Activated naive CD4-positive, alpha-beta T cell (primary cell): ENCODE measurements at regions not wholly inside any gene's neighbourhood (a gene's known extent, or its start where the extent isn't known, plus 50 kb on each side); places are given as distances from the start of the nearest gene placed in this dataset.
"Not testable (repeated sequence)": the region's sequence is repeated elsewhere in the genome, so short reads cannot be mapped to it uniquely, and the experiment has no call there.

ENCODE experiments used
- DNase-seq, 4 experiments: peaks; one replicate each; lab custom pipeline; 2025; lab: John Stamatoyannopoulos, UW

DNA sequence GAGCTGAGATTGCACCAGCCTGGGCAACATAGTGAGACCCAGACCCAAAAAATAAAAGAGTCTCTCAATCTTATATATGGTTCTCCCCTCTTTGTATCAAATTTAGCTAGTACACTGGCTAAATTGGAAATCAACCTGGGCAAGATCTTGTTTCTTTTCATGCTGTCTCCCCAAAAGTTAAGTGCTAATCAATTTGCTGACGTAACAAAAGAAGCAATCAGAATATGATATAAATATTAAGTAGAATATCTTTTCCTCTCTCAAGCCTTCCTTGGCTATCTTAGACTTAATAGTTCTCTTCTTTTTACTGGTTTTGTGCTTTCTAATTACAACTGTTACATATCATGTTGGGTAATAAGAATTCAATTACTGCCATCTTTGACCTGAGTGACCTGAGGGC is 258.9 kb downstream of the KCNRG start:
- no peak for DNase-seq

DNA sequence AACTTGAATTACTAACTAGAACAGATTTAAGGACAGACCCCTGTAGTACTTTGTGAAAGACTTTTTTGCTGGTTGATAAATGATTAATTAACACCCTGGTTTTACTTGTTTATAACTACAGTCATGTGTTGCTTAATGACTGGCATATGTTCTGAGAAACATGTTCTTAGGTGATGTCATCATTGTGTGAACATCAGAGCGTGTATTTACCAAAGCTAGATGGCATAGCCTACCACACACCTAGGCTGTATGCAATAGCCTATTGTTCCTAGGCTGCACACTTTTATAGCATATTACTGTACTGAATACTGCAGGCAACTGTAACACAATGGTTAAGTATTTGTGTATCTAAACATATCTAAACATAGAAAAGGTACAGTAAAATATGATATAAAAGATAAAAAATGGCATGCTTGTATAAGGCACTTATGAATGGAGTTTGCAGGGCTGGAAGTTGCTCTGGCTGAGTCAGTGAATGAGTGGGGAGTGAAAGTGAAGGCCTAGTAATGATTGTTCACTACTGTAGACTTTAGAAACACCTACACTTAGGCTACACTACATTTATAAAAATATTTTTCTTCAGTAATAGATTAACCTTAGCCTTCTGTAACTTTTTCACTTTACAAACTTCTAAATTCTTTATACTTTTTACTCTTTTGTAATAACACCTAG is 260.3 kb downstream of the KCNRG start:
- no peak for DNase-seq

DNA sequence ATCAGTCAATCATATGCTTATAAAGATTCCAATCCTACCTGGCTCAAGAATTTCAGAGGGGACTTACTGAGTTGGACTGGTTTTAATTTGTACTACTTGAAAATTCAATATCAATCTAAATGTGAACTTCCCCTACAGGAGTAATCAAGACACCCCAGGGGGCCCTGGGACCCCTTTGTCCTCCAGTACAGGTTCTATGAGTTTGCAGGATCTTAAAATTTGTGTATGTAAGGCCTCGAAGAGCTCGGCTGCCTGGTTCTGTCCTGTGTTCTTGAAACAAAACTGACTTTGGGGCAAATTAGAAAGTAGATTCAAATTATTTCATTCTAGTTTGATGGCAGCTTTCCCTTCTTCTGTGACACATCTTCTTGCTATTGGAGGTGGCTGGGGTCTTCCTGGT is 261.3 kb downstream of the KCNRG start:
- DNase-seq, result no peak

DNA sequence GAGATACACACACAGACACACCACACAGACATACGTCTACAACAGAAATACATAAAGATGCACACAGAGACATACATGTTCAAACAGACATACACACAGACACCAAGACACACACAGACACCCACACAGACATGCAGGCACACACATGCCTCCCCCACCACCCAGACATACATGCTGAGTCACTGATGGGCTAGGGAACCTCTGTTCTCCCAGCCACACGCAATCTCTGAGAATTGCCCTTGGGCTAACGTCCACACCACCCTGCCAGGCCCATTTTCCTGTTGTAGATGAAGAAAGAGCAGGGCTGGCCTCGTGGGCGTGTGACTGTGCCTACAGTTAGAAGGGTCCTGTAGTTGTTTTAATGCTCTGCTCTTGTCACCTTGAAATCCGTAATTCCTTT is 261.9 kb downstream of the KCNRG start:
- no peak for DNase-seq

DNA sequence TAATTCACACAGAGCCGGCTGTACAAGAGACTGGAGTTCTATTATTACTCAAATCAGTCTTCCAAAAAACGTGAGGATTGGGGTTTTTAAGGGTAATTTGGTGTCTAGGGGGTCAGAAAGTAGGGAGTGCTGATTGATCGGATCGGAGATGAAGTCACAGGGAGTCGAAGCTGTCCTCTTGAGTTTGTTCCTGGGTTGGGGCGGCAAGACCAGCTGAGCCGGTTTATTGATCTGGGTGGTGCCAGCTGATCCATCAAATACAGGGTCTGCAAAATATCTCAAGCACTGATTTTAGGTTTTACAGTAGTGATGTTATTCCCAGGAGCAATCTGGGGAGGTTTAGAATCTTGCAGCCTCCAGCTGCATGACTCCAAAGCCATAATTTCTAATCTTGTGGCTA is 262.7 kb downstream of the KCNRG start:
- no peak for DNase-seq

DNA sequence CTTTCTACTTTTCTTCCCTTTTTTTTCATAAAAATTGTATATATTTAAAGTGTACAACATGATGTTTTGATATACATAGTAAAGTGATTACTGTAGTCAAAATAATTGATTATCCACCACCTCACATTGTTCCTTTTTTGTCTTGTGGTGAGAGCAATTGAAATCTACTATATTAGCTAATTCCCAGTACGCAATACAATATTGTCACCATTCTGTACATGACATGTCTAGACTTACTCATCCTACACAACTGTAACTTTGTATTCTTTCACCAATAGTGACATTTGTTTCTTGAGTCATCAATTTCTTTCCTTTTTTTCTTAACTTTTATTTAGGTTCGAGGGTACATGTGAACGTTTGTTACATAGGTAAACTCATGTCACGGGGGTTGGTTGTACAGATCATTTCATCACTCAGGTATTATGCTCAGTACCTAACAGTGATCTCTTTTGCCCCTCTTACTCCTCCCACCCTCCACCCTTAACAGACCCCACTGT is 265.2 kb downstream of the KCNRG start:
- no peak for DNase-seq

DNA sequence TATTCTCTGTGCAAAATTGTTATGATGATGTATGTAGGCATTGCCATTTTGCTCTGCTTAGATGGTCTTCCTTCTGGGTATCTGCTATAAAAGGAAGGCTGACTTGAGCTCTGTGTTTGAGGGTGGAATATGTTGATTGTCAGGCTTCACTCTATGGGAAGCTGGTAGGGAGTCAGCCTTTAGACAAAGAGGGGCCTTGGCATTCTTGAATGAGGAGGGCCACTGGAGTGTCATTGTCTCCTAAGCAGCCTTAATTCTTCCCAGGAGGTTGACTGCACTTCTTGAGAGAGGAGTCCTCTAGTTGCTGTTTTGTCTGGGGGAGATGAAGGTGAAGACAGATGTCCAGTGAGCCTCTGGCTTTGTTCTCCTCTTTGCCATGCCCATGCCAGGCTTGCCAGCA is 266.8 kb downstream of the KCNRG start:
- no peak for DNase-seq

DNA sequence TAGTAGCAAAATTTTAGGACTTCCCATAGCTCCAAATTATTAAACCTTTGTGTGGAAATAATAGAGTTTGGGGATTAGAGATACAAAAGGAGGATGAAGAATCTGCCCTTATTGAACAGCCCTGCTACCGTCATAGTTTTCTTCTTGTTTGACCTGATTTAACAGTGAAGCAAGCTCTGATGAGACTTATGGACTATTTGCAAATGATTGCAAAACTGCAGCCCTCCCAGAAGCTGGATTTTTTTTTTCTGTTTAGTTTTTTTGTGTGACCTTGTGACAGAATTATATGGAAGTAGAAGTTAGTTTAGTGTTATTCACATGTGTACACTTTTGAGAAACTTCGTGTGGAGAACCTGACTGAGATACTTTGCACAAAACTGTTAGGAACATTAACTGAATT is 267.8 kb downstream of the KCNRG start:
- no peak for DNase-seq

DNA sequence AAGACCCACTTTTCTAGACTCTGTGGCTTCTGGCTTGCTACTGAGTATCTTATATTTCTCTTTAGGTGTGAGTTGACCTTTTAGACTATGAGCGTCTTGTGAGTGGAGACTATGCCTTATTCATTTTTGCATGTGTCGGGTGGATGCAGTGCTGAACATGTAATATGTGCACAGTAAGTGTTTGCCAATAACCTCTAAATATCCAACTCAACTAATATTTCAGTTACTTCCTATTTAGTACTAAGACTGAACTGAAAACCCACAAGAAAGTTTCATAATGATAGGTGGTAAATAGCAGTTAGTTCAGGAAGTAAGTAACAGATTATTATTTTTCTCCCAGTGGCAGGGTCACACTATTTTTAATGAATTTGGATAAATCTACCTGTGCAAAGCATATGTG is 269.3 kb downstream of the KCNRG start:
- DNase-seq, result no peak

DNA sequence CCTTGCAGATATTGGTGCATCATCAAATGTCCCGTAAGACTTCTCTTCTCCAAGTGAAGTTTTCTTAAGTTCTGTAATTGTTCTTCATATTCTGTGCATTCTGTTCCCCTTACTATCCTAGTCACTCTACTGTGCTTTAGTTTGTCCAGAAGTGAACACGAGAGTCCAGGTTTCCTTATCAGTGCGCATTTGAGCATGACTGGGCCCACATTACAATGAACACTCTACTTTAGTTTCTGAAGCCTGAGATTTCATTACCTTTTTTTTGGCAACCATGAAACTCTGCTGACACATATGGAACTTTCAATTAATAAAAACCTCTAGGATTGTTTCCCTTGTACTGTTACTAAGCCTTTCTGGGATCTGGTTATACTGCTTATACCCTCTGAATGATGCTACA is 270.0 kb downstream of the KCNRG start:
- DNase-seq, result no peak

DNA sequence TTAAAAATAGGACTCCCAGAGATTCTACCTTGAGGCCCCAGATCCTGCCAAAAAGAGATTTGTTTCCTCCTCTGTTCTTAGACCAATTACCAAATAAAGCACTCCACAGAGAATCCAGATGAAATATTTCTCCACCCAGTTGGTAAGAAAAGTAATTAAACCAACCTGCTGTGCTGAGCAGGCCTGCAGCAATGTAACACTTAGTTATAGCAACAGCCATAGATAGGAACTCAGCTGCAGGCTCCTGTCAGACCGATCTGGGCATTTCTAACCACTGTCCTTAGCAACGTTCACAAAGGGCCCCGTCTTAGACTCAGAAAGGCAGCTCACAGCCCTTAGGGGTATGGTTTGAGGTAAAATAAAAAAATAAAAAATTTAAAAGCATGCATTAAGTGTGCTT is 271.1 kb downstream of the KCNRG start:
- no peak for DNase-seq

DNA sequence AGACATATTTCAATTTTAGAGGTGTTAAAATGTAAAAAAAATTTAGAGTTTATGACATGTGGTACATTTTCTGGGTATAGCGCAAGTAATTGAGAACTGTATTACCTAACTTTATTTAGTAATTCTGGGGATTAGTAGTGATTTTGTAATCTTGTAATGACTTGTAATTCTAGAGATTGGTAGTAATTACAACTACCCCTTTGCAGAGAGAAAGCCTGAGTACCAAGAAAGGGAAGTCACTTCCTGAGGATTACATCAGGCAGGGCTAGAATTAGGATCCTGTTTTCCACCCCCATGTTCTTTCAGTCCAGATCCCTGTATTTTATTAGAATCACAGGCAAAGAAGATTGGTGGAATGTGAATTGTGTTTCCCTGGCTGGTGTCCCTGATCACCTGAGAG is 274.9 kb downstream of the KCNRG start:
- DNase-seq, result no peak

DNA sequence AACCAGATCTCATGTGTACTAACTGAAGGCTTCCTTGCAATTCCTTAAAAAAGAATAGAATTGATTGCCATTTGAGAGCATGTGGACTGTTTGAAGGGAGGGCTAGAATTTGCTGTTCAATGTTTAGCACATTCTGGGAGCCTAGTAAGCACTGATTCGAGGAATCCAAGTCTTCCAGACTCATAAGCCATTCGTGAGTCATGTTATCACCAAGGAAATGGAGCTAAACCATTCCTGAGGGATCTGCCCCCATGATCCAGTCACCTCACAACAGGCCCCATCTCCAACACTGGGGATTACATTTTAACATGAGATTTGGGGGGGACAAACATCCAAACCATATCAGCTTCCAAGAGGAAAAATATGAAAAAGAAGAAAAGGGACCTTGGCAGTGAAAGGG is 276.4 kb downstream of the KCNRG start:
- DNase-seq, result no peak

DNA sequence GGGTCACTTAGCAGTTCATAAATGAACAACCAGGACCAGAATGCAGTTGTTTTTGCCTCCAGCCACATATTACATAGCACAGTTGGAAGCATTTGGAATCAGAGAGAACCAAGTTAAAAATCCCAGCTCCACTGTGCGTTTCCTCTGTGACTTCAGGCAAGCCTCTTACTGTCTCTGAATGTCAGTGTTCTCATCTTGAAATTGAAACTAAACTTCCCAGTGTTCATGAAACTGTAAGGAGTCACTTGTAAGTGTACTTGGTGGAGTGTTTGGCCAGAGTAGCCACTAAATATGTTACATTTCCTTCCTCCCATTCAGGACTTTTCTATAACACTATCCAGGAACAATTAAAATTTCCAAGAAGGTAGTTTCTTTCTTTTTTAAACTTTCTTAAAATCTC is 276.8 kb downstream of the KCNRG start:
- no peak for DNase-seq

DNA sequence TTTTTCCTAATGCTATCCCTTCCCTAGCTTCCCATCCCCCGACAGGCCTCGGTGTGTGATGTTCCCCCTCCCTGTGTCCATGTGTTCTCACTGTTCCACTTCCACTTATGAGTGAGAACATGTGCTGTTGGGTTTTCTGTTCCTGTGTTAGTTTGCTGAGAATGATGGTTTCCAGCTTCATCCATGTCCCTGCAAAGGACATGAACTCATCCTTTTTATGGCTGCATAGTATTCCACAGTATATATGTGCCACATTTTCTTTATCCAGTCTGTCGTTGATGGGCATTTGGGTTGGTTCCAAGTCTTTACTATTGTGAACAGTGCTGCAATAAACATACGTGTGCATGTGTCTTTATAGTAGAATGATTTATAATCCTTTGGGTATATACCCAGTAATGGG is 279.2 kb downstream of the KCNRG start:
- not testable (repeated sequence) for DNase-seq

DNA sequence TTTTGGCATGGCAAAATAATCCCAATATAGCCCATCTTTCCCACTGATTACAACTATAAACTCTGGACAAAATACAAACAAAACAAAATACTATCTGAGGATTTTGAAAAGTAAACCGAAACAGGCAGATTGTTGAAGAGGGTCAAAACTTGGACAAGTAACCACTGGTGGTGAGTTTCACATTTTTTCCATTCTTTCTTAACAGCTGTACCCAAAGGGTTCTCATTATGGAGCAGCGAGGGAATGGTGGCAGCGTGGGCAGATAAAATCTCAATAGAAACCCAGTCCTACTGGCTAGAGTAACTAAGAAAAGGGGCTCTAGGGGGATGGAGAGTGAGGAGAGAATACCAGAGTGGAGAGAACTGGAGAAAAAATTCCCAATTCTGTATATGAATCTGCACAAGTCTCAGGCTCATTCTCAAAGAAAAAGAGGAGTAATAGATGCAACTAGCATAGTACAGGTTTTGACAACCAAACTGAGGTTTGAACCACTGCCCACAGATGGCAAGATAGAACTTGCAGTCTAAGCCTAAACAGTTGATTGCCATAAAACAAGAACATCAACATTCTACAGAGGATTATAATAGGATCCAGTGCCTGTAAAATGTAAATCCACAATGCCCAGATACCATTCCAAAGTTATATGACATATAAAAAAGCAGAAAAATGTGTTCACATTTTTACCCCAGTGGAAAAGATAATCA is 284.5 kb downstream of the KCNRG start:
- no peak for DNase-seq

DNA sequence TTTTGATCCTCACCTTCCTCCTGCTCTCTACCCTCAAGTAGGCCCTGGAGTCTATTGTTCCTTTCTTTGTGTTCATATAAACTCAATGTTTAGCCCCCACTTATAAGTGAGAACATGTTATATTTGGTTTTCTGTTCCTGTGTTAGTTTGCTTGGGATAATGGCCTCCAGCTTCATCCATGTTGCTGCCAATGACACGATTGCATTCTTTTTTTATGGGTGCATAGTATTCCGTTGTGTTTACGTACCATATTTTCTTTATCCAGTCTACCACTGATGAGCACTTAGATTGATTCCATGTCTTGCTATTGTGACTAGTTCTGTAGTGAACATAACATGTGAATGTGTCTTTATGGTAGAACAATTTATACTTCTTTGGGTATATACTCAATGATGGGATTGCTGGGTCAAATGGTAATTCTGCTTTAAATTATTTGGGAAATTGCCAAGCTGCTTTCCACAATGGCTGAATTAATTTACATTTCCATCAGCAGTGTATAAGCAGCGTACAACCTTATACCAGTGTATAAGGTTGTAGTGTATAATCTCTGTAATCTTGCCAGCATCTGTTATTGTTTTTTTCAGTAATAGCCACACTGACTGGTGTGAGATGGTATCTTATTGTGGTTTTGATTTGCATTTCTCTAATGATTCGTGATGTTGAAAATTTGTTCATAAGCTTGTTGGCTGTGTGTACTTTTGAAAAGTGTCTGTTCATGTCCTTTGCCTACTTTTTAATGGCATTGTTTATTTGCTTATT is 288.9 kb downstream of the KCNRG start:
- no peak for DNase-seq

DNA sequence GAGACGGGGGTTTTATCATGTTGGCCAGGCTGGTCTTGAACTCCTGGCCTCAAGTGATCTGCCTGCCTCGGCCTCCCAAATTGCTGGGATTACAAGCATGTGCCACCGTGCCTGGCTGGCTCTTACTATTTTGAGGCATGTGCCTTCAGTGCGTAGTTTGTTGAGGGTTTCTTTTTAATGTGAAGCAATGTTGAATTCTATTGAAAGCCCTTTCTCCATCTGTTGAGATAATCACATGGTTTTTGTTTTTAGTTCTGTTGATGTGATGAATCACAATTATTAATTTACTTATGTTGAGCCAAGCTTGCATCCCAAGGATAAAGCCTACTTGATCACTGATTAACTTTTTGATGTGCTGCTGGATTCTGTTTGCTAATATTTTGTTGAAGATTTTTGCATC is 290.9 kb downstream of the KCNRG start:
- no peak for DNase-seq

DNA sequence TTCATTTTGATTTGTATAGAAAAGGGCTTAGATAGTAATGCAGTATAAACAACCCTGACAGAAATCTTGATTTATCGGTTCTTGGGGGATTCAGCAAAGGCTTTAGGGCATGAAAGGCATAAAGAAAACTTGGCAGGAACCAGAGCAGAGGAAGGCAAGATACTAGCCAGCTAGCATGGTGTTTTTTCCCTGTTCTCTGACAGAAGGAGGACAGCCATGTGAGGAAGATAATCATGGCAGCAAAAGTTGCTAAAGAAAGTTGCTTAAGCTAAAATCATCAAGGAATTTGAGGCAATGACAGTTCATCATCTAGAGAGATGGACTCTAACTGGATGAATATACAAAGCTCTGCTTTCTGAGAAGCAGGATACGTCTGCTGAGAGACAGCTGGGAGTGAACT is 294.1 kb downstream of the KCNRG start:
- no peak for DNase-seq

DNA sequence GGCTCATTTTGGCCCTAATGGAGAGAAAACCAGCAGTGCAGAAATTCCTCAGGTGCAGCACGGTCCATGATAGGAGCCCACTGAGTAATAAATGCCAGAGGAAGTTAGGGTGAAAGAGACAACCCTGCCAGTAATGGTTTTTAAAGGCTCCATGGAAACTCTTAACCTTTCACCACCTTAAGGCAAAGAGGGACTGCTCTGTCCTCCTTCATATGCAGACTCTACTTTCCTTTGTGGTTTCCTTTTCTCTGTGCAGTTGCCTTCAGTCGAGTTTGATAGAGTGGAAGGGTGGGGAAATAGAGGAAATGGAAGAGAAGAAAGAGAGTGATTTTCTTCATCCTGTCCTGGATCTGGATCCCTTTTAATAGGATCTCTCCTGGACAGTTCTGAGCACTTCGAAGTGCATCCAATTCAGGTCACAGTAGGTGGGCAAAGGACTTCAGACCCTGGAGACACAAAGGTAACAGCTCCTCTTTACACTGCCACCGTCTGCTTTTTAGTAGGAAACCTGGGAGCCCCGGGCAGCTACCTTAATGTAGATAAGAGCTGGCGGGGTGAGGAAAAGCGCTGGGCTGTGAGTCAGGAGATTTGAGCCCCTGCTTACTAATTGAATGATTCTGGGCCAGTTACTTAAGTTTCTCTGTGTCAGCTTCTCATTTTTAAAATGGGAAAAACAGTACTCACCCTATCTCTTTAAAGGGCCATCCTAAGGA is 294.8 kb downstream of the KCNRG start:
- DNase-seq, result no peak

DNA sequence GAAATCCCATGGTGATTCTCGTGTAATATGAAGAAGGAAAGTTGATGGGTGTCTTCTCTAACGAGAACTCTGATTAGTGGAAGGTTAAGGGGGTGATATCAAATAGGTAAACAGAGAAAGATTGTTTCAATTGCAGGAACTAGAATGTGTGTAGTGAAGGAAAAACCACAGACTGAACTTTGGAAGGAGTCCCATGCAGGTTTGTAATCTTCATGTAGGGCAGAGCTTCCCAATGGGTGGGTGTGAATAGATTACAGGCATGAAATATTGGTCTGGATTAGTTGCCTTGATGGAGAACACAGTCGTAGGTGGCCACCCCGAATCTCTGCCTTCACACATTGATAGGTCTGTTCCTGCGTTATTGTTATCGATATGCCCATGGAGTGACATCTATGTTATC is 295.5 kb downstream of the KCNRG start:
- DNase-seq, result no peak

DNA sequence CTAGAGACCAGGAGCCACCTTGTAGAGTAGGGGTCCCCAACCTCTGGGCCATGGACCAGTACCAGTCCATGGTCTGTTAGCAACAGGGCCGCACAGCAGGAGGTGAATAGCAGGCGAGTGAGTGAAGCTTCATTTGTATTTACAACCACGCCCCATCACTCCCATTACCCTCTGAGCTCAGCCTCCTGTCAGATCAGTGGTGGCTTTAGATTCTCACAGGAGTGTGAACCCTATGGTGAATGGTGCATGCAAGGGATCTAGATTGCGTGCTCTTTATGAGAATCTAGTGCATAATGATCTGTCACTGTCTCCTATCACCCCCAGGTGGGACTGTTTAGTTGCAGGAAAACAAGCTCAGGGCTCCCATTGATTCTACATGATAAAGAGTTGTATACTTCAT is 303.6 kb downstream of the KCNRG start:
- DNase-seq, result no peak
